ENCODE measurements at regions not wholly inside any gene's neighbourhood (a gene's known extent, or its start where the extent isn't known, plus 50 kb on each side); places are given as distances from the start of the nearest gene placed in this dataset.
A peak's percentile ranks its signal among the peaks of the same experiment; 100 is the strongest.

- no peak overlapping the region for H3K4me3 Mint-ChIP-seq
- peak; percentile 64 for ATAC-seq (replicated peaks)
- H3K9me3 Mint-ChIP-seq: no peaks in the 10 kb centered on the region
- peaks cover 3% of the 10 kb centered on the region for H3K36me3 Mint-ChIP-seq (ENCODE audit: insufficient read depth)
- H3K4me1 Mint-ChIP-seq (ENCODE audit: low read depth in 2 of 2): peaks cover 4 to 9% of the 10 kb centered on the region in 2 donors
- no peak overlapping the region for H3K27ac Mint-ChIP-seq
- H3K27me3 Mint-ChIP-seq: no peaks in the 10 kb centered on the region
- no peak for DNase-seq
Observed at GRCh38 chr3:31013843-31014242, 119.4 kb upstream of the GADL1 start.

DNA sequence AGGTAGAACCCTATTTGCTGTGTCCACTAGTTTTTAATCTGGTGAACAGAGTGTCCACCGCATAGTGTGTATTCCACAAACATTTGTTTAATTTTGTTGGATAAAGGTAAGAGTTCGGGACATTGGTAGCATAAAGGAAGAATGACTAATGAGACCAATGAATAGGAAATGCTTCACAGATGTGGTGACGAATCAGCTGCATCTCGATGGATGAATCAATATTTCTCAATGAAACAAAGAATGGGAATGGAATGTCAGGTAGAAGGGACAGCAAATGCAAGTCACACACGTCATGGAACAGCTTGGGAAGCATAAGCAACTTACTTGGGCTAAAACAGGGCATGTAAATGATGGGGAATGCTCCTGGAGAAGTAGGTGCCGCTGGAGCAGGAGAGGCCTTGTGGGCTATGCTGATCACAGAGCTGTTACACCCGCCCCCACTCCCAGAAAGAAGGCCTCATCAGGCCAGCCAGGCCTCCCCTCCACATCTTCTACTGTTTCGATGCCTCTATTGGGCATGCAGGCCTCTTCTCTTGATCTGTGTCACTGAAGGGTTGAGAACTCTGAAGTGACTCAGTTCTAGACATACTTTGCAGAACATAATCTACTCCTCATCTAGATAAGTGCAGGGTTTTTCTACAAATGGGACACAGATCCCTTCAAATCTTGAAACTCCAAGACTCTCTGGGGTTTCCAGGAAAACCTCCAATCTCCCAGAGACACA is 120.0 kb upstream of the GADL1 start:
- ATAC-seq (replicated peaks) (no peak), DNase-seq (no peak)
- Mint-ChIP-seq H3K27me3 (no peaks in the 10 kb centered on the region), H3K9me3 (no peaks in the 10 kb centered on the region), H3K27ac (no peak overlapping the region), H3K36me3 (ENCODE audit: insufficient read depth) (no peaks in the 10 kb centered on the region), H3K4me3 (no peak overlapping the region), H3K4me1 (ENCODE audit: low read depth in 2 of 2) (peaks cover 4 to 7% of the 10 kb centered on the region in 2 donors)

DNA sequence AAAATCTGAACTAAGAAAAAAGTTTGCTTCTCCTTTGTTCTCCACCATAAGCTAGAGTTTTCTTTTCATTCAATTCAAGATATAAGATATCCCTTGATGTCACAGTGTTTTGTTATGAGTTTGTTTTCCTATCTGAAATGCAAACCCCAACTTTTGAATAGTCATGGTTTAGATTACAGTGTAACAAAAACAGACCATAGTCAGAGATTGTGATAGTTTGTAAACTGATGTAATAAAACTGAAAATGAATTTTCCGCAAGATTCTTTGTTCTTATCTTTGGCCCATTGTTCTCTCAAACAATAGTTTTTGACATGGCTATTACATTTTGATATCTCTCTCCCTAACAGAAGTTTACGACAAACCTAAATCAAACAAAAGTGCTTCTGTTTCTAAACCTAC is 121.7 kb upstream of the GADL1 start:
- no peaks in the 10 kb centered on the region for H3K36me3 Mint-ChIP-seq (ENCODE audit: insufficient read depth)
- DNase-seq (no peak), ATAC-seq (replicated peaks) (no peak)
- no peaks in the 10 kb centered on the region for H3K27me3 Mint-ChIP-seq
- H3K4me3 Mint-ChIP-seq: no peak overlapping the region
- peaks cover 4 to 7% of the 10 kb centered on the region in 2 donors for H3K4me1 Mint-ChIP-seq (ENCODE audit: low read depth in 2 of 2)
- no peaks in the 10 kb centered on the region for H3K9me3 Mint-ChIP-seq
- no peak overlapping the region for H3K27ac Mint-ChIP-seq

DNA sequence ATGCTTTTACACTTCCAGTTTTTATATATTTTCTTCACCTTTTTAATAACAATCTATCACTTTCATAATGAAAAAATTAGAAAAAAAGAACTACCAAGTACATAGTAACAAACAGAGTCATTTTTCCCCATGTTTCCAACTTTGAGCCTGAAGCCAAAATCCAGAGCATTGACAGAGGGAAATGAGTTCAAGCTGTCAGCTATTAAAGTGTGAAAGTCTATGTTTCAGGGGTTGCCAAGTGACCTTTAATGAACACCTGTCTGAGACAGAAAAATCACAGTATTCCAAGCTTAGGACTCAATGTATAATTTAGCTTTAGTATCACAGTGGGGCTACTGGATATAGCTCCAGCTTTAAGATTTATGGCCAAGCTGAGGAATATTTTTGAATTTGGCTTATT is 128.3 kb upstream of the GADL1 start:
- Mint-ChIP-seq H3K27me3 (no peaks in the 10 kb centered on the region), H3K27ac (no peak overlapping the region), H3K36me3 (ENCODE audit: insufficient read depth) (no peaks in the 10 kb centered on the region), H3K4me3 (no peak overlapping the region), H3K9me3 (no peaks in the 10 kb centered on the region), H3K4me1 (ENCODE audit: low read depth in 2 of 2) (no peaks in the 10 kb centered on the region)
- DNase-seq: no peak
- ATAC-seq (replicated peaks): no peak

DNA sequence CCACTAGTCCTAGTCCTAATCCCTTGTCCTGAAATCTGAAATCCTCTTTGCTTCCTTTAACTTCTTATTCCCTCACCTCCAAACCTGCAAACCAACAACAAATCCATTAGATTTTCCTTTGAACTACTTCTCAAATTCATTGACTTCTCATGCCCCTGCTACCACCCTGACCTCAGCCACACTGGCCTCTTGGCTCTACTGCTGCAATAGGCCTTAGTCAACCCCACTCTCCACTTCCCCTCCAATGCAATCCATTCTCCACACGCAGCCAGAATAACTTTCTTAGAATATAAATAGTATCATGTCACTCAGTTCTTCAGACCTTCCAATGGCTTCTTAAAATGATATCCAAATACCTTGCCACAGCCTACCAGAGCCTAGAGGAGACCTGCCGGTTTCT is 131.1 kb upstream of the GADL1 start:
- no peak for ATAC-seq (replicated peaks)

DNA sequence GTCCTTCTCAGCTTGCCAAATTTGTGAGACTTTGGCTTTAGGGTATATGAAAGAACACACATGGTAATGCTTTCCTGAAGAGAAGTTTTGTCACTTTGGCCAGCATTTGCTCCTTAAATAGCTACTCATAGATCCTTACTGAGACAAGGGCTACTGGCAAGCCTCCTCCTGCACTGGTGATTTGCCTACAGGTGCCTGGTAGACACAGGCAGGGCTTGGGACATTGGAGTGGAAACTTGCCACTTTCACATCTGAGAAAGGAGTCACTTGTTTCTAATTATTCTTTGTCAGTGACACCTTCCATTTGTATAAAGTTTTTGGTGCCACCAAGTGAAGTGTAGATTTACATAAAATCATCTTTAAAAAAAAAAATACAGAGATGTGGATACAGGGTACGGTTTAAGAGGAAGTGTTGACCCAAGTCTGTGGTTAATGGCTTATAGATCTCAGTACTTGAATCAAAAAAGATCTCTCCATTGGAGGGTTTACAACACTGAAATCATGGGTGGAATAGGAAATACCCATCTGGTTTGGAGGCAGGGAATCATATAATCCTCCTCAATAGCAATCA is 132.8 kb upstream of the GADL1 start:
- no peaks in the 10 kb centered on the region for H3K36me3 Mint-ChIP-seq (ENCODE audit: insufficient read depth)
- no peaks in the 10 kb centered on the region for H3K27me3 Mint-ChIP-seq
- H3K4me3 Mint-ChIP-seq: no peak overlapping the region
- no peak overlapping the region for H3K27ac Mint-ChIP-seq
- H3K4me1 Mint-ChIP-seq (ENCODE audit: low read depth in 2 of 2): no peaks in the 10 kb centered on the region
- H3K9me3 Mint-ChIP-seq: peaks cover 0 to 1% of the 10 kb centered on the region in 2 donors
- no peak for DNase-seq
- ATAC-seq (replicated peaks): no peak

More for the DNA sequence above, 131.1 kb upstream of the GADL1 start:
- DNase-seq: no peak
- no peak overlapping the region for H3K4me3 Mint-ChIP-seq
- no peak overlapping the region for H3K27ac Mint-ChIP-seq
- H3K36me3 Mint-ChIP-seq (ENCODE audit: insufficient read depth): no peaks in the 10 kb centered on the region
- no peaks in the 10 kb centered on the region for H3K4me1 Mint-ChIP-seq (ENCODE audit: low read depth in 2 of 2)
- no peaks in the 10 kb centered on the region for H3K9me3 Mint-ChIP-seq
- H3K27me3 Mint-ChIP-seq: no peaks in the 10 kb centered on the region

GRCh38 chr3:31027914-31028313 is 133.5 kb upstream of the GADL1 start:
- ATAC-seq (replicated peaks) (no peak), DNase-seq (no peak)
- no peaks in the 10 kb centered on the region for H3K27me3 Mint-ChIP-seq
- H3K27ac Mint-ChIP-seq: no peak overlapping the region
- no peaks in the 10 kb centered on the region for H3K4me1 Mint-ChIP-seq (ENCODE audit: low read depth in 2 of 2)
- H3K4me3 Mint-ChIP-seq: no peak overlapping the region
- peaks cover 0 to 1% of the 10 kb centered on the region in 2 donors for H3K9me3 Mint-ChIP-seq
- H3K36me3 Mint-ChIP-seq (ENCODE audit: insufficient read depth): no peaks in the 10 kb centered on the region

- DNase-seq: no peak
- ATAC-seq (replicated peaks): no peak
- Mint-ChIP-seq H3K9me3 (peaks cover 0 to 1% of the 10 kb centered on the region in 2 donors), H3K36me3 (ENCODE audit: insufficient read depth) (no peaks in the 10 kb centered on the region), H3K27ac (no peak overlapping the region), H3K4me1 (ENCODE audit: low read depth in 2 of 2) (no peaks in the 10 kb centered on the region), H3K4me3 (no peak overlapping the region), H3K27me3 (peaks cover 0 to 2% of the 10 kb centered on the region in 2 donors)
Observed at GRCh38 chr3:31028766-31029165, 134.3 kb upstream of the GADL1 start.

DNA sequence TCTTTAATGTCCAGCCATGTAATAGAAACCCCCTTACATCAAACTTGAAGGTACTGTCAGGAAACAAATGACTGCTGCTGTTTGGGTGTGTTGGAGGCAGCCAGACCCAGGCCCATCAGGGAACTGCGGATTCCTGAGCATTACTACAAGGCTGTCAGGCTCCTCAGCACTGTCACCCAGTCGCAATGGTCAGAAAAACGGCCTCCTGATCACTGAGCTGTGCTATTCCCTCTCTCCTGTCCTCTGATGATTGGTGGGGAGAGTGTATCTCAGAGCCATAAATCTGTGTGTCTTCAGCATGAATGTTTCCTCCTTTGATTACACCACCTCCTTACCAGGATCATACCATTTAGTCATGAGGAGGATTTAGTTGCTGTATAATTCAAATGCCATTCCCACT is 135.2 kb upstream of the GADL1 start:
- Mint-ChIP-seq H3K27me3 (peaks cover 0 to 11% of the 10 kb centered on the region in 2 donors), H3K4me1 (ENCODE audit: low read depth in 2 of 2) (no peaks in the 10 kb centered on the region)

DNA sequence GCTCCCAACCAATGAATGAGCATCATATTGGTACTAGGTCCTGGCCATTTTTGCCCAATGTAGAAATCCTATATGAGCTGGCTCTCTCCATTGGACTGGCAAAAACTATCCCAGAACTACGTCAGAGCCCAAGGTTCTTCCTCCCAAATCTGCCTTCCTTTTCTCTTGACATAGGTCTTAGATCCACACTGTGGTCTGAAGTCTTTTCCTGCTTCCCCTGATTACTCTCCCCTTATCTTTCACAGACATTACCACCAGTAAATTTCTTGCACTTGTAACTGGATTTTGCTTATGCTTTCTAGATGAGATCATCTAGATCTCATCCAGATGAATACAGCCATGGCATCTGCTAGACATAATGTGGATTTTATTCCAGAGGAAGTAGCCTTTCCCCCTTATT is 141.2 kb upstream of the GADL1 start:
- no peak for DNase-seq
- peaks cover 10 to 11% of the 10 kb centered on the region in 2 donors for H3K27me3 Mint-ChIP-seq

More for the DNA sequence above, 135.2 kb upstream of the GADL1 start:
- H3K4me3 Mint-ChIP-seq: no peak overlapping the region
- peaks cover 0 to 1% of the 10 kb centered on the region in 2 donors for H3K9me3 Mint-ChIP-seq
- no peak for ATAC-seq (replicated peaks)
- no peak overlapping the region for H3K27ac Mint-ChIP-seq
- H3K36me3 Mint-ChIP-seq (ENCODE audit: insufficient read depth): no peaks in the 10 kb centered on the region
- DNase-seq: no peak

DNA sequence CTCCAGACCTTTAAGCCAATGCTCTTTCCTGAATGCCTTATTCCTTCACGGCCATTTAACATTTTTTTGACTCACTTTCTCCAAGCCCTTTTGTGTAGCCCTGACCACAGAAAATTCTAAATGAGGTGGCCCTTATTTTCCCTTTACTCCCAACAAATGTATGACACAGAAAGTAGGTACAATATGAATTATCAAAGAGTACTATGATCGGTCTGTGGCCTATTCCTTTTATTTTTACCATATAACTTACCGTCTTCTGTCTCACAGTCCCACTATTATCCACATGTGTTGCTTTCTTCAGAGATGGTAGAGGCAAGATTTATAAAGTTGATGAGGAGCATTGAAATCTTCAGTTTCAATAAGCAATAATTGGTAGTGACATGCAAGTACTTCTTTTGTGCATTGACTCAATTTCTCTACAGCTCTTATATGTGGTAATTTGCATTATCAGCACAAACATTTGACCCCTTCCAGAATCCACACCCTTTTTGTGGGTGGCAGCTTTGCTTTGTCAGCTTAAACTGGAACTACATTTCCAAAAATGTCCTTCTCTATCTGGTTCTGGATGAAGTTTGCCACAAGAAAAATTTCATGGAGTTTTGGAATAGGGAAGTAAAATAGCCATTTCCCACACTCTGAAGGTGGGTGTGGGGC is 143.8 kb upstream of the GADL1 start:
- Mint-ChIP-seq H3K27ac (no peak overlapping the region), H3K36me3 (ENCODE audit: insufficient read depth) (no peaks in the 10 kb centered on the region), H3K4me1 (ENCODE audit: low read depth in 2 of 2) (no peaks in the 10 kb centered on the region), H3K4me3 (no peak overlapping the region), H3K9me3 (no peaks in the 10 kb centered on the region), H3K27me3 (peaks cover 10 to 11% of the 10 kb centered on the region in 2 donors)
- DNase-seq: no peak
- ATAC-seq (replicated peaks): no peak

More for the DNA sequence above, 141.2 kb upstream of the GADL1 start:
- ATAC-seq (replicated peaks): no peak
- Mint-ChIP-seq H3K9me3 (peaks cover 0 to 1% of the 10 kb centered on the region in 2 donors), H3K27ac (no peak overlapping the region), H3K36me3 (ENCODE audit: insufficient read depth) (no peaks in the 10 kb centered on the region), H3K4me1 (ENCODE audit: low read depth in 2 of 2) (no peaks in the 10 kb centered on the region), H3K4me3 (no peak overlapping the region)

- Mint-ChIP-seq H3K27me3 (peaks cover 5 to 10% of the 10 kb centered on the region in 2 donors), H3K4me3 (no peak overlapping the region), H3K4me1 (ENCODE audit: low read depth in 2 of 2) (no peaks in the 10 kb centered on the region), H3K36me3 (ENCODE audit: insufficient read depth) (no peaks in the 10 kb centered on the region), H3K9me3 (peaks cover 0 to 1% of the 10 kb centered on the region in 2 donors), H3K27ac (no peak overlapping the region)
- ATAC-seq (replicated peaks): no peak
- DNase-seq: no peak
Observed at GRCh38 chr3:31039145-31039544, 144.7 kb upstream of the GADL1 start.

- H3K27me3 Mint-ChIP-seq: peaks cover 0 to 10% of the 10 kb centered on the region in 2 donors
- DNase-seq: no peak
- H3K36me3 Mint-ChIP-seq (ENCODE audit: insufficient read depth): no peaks in the 10 kb centered on the region
- no peak overlapping the region for H3K4me3 Mint-ChIP-seq
- H3K4me1 Mint-ChIP-seq (ENCODE audit: low read depth in 2 of 2): no peaks in the 10 kb centered on the region
- ATAC-seq (replicated peaks): no peak
- peaks cover 0 to 1% of the 10 kb centered on the region in 2 donors for H3K9me3 Mint-ChIP-seq
- no peak overlapping the region for H3K27ac Mint-ChIP-seq
Observed at GRCh38 chr3:31041161-31041978, 146.9 kb upstream of the GADL1 start.
